ENCODE measurements at regions not wholly inside any gene's neighbourhood (a gene's known extent, or its start where the extent isn't known, plus 50 kb on each side); places are given as distances from the start of the nearest gene placed in this dataset.
"Not testable (repeated sequence)": the region's sequence is repeated elsewhere in the genome, so short reads cannot be mapped to it uniquely, and the experiment has no call there.

DNA sequence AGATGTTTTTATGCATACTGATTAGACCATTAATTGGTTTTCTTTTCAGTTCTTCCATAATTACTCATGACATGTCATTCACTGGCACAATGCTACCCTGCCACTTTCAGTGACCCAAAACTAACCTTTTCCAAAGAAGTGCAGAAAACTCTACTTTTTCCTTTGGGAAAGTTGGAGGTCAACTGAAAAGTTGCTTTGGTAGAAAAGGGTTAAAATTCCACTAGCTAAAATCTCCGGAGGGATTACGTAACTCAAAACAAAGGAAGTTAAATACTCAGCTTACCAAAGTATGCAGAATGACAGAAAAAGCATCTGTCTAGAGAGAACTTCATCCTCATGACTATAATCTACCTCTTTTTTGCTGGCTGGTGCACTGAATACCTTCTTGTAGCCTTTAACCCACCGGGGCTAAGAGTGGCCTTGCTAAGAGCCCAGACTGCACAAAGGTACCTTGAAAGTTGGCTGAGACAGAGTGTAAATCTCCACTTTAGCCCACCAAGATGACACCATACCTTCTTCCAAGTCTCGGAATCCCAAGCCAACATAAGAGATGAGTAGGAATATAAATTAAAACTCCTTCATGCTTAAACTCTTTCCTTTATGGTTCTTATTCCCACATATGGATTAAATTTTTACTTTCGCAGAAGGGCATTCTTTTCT, 1099.5 kb upstream of the INTU start:
- in situ Hi-C loops (cut with MboI) = no loop called here
- 50 to 56% methylated on average over 5 of the region's 5 CpGs for WGBS, 2 experiments (ENCODE audit: low coverage in 1 of 2, low lambda C conversion rate in 2 of 2, missing lambda C conversion rate in 2 of 2)
- DNase-seq = peak; percentile 2

DNA sequence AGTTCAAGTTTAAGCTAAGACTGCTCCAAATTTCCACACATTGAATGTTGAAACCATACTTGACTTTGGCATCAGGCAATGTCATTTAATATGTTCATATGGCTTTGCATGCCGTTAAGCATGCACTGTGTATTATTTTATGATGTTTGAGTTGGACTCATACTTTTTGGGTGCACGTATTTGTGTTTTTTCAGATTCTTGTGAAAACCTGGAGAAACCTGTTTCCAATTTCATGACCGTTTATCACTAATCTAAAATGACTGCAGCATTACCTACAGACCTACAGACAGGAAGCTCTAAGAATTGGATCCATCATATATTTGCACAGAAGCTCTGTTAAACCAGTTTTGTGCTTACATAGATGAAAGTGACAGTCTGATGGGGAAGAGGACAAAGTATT, 1093.0 kb upstream of the INTU start:
- WGBS, 2 experiments (ENCODE audit: low coverage in 1 of 2, low lambda C conversion rate in 2 of 2, missing lambda C conversion rate in 2 of 2) = 81 to 83% methylated on average over 3 of the region's 3 CpGs
- no peaks in the 10 kb centered on the region for H3K36me3 ChIP-seq (ENCODE audit: low read depth)
- no peak for DNase-seq
- no peaks in the 10 kb centered on the region; the same call in 1 of the 2 replicates for H3K9me2 ChIP-seq (ENCODE audit: insufficient read depth)
- TF ChIP-seq EZH2 (IDR thresholded peaks at IDR 0.05; ENCODE audit: insufficient read depth, poor library complexity, severe bottlenecking) (no peak), EZH2phosphoT487 (IDR thresholded peaks at IDR 0.05; ENCODE audit: insufficient read depth, low read depth) (no peak)
- H3K9me3 ChIP-seq (ENCODE audit: low read depth) = no peaks in the 10 kb centered on the region
- no peak overlapping the region for H3K4me3 ChIP-seq
- H3K4me2 ChIP-seq (ENCODE audit: unreplicated experiment) = no peak overlapping the region
- H3K79me2 ChIP-seq (ENCODE audit: insufficient read depth) = no peaks in the 10 kb centered on the region
- in situ Hi-C loops (cut with MboI) = no loop called here
- no peak overlapping the region for H3K27ac ChIP-seq
- H3K9ac ChIP-seq = no peak overlapping the region
- H4K20me1 ChIP-seq (ENCODE audit: insufficient read depth) = no peaks in the 10 kb centered on the region
- H2AFZ ChIP-seq = no peak overlapping the region
- H3K27me3 ChIP-seq (replicated peaks; ENCODE audit: insufficient read depth) = no peaks in the 10 kb centered on the region
- H3K4me1 ChIP-seq (ENCODE audit: insufficient read depth) = no peaks in the 10 kb centered on the region
- no peaks in the 10 kb centered on the region for H3F3A ChIP-seq (ENCODE audit: insufficient read depth)

More for the DNA sequence above, 1099.5 kb upstream of the INTU start:
- Histone ChIP-seq H3K36me3 (ENCODE audit: low read depth) (no peaks in the 10 kb centered on the region), H3K9me3 (ENCODE audit: low read depth) (no peaks in the 10 kb centered on the region), H3K4me1 (ENCODE audit: insufficient read depth) (no peaks in the 10 kb centered on the region), H3K27ac (no peak overlapping the region), H3K9ac (no peak overlapping the region), H3K9me2 (ENCODE audit: insufficient read depth) (no peaks in the 10 kb centered on the region; the same call in none of the 2 replicates), H2AFZ (no peak overlapping the region), H4K20me1 (ENCODE audit: insufficient read depth) (no peaks in the 10 kb centered on the region), H3K79me2 (ENCODE audit: insufficient read depth) (no peaks in the 10 kb centered on the region), H3K4me2 (ENCODE audit: unreplicated experiment) (no peak overlapping the region), H3K4me3 (no peak overlapping the region), H3K27me3 (replicated peaks; ENCODE audit: insufficient read depth) (no peaks in the 10 kb centered on the region), H3F3A (ENCODE audit: insufficient read depth) (no peaks in the 10 kb centered on the region)
- TF ChIP-seq EZH2 (IDR thresholded peaks at IDR 0.05; ENCODE audit: insufficient read depth, poor library complexity, severe bottlenecking) (no peak), EZH2phosphoT487 (IDR thresholded peaks at IDR 0.05; ENCODE audit: insufficient read depth, low read depth) (no peak)

DNA sequence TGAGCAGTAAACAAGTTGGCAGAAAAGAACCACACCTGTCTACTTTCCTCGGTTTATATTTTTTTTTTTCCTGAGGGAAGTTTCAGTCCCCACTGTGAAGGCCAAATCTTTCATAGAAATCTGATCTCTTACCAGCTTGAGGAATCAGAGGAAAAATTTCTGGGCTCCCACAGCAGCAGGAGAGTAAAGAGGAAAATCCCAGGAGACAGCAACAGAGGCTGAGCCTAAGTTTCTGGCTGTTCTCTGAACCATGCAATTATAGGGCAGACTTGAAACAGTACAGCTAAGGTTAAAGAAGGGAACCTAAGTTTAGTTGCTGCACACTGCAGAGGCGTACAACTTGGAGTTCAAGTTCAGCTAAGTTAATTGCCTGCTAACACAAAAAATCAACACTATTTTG, 1090.9 kb upstream of the INTU start:
- Histone ChIP-seq H2AFZ (no peak overlapping the region), H3K36me3 (ENCODE audit: low read depth) (no peaks in the 10 kb centered on the region), H3K79me2 (ENCODE audit: insufficient read depth) (no peaks in the 10 kb centered on the region), H3F3A (ENCODE audit: insufficient read depth) (no peaks in the 10 kb centered on the region), H3K9ac (no peak overlapping the region), H3K9me3 (ENCODE audit: low read depth) (no peaks in the 10 kb centered on the region), H3K27me3 (replicated peaks; ENCODE audit: insufficient read depth) (no peaks in the 10 kb centered on the region), H3K27ac (no peak overlapping the region), H3K4me1 (ENCODE audit: insufficient read depth) (no peaks in the 10 kb centered on the region), H3K9me2 (ENCODE audit: insufficient read depth) (no peaks in the 10 kb centered on the region), H3K4me2 (ENCODE audit: unreplicated experiment) (no peak overlapping the region), H4K20me1 (ENCODE audit: insufficient read depth) (no peaks in the 10 kb centered on the region), H3K4me3 (no peak overlapping the region)
- TF ChIP-seq EZH2phosphoT487 (IDR thresholded peaks at IDR 0.05; ENCODE audit: insufficient read depth, low read depth) (no peak), EZH2 (IDR thresholded peaks at IDR 0.05; ENCODE audit: insufficient read depth, poor library complexity, severe bottlenecking) (no peak)
- DNase-seq = no peak
- in situ Hi-C loops (cut with MboI) = no loop called here
- WGBS, 2 experiments (ENCODE audit: low coverage in 1 of 2, low lambda C conversion rate in 2 of 2, missing lambda C conversion rate in 2 of 2) = 61 to 65% methylated on average over 2 of the region's 2 CpGs

DNA sequence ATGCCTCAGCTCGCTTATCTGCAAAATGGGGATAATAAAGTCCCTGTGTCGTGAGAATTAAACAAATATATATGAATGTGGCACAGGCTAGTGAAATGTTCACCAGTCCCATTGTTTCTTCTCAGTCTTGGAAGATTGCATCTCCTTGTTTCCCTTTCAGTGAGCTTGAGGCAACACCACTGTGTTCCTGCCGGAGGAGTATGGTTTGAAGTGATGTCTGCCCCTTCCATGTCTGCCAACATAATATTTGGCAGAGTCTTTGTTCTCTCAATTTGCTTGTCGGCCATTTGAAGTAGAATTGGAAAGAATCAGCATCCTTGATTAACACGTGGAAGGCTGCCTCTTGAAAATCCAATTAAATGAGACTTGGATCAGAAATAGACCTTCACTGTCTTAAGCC, 1088.5 kb upstream of the INTU start:
- Histone ChIP-seq H3K9ac (no peak overlapping the region), H3F3A (ENCODE audit: insufficient read depth) (no peaks in the 10 kb centered on the region), H3K4me3 (no peak overlapping the region), H3K79me2 (ENCODE audit: insufficient read depth) (no peaks in the 10 kb centered on the region), H3K9me2 (ENCODE audit: insufficient read depth) (no peaks in the 10 kb centered on the region), H2AFZ (no peak overlapping the region), H3K27ac (no peak overlapping the region), H3K9me3 (ENCODE audit: low read depth) (no peaks in the 10 kb centered on the region), H3K4me1 (ENCODE audit: insufficient read depth) (no peaks in the 10 kb centered on the region), H4K20me1 (ENCODE audit: insufficient read depth) (no peaks in the 10 kb centered on the region), H3K27me3 (replicated peaks; ENCODE audit: insufficient read depth) (no peaks in the 10 kb centered on the region), H3K36me3 (ENCODE audit: low read depth) (no peaks in the 10 kb centered on the region), H3K4me2 (ENCODE audit: unreplicated experiment) (no peak overlapping the region)
- DNase-seq = no peak
- in situ Hi-C loops (cut with MboI) = no loop called here
- TF ChIP-seq EZH2phosphoT487 (IDR thresholded peaks at IDR 0.05; ENCODE audit: insufficient read depth, low read depth) = no peak
- no peak for TF ChIP-seq EZH2 (IDR thresholded peaks at IDR 0.05; ENCODE audit: insufficient read depth, poor library complexity, severe bottlenecking)
- 43 to 45% methylated on average over 5 of the region's 5 CpGs for WGBS, 2 experiments (ENCODE audit: low coverage in 1 of 2, low lambda C conversion rate in 2 of 2, missing lambda C conversion rate in 2 of 2)

DNA sequence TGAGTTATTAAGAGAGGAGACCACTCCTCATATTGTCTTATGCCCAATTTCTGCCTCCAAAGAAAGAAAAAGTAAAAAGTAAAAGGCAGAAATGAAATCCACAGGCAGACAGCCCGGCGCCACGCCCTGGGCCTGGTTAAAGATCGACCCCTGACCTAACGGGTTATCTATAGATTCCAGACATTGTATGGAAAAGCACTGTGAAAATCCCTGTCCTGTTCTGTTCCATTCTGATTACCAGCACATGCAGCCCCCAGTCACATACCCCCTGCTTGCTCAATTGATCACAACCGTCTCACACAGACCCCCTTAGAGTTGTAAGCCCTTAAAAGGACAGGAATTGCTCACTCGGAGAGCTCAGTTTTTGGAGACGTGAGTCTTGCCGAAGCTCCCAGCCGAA, 1086.6 kb upstream of the INTU start:
- DNase-seq; H3K27ac ChIP-seq; H3K9ac ChIP-seq; H3K4me2 ChIP-seq (ENCODE audit: unreplicated experiment); H2AFZ ChIP-seq; H3K4me1 ChIP-seq (ENCODE audit: insufficient read depth); H4K20me1 ChIP-seq (ENCODE audit: insufficient read depth); H3K36me3 ChIP-seq (ENCODE audit: low read depth); in situ Hi-C loops (cut with MboI); H3F3A ChIP-seq (ENCODE audit: insufficient read depth); H3K9me2 ChIP-seq (ENCODE audit: insufficient read depth); H3K79me2 ChIP-seq (ENCODE audit: insufficient read depth); H3K27me3 ChIP-seq (replicated peaks; ENCODE audit: insufficient read depth); H3K9me3 ChIP-seq (ENCODE audit: low read depth); H3K4me3 ChIP-seq: not testable (repeated sequence)
- 90 to 94% methylated on average over 10 of the region's 10 CpGs for WGBS, 2 experiments (ENCODE audit: low coverage in 1 of 2, low lambda C conversion rate in 2 of 2, missing lambda C conversion rate in 2 of 2)

Data from GM23248 (cell line).